RWPE1 (cell line): ENCODE measurements at regions not wholly inside any gene's neighbourhood (a gene's known extent, or its start where the extent isn't known, plus 50 kb on each side); places are given as distances from the start of the nearest gene placed in this dataset.

Experiments used
- CTCF ChIA-PET: fragments of 350-600 bp; sonication (Branson Sonifier 250); formaldehyde crosslinking; extraction: SDS; loops from one replicate; lab custom pipeline; 2021; lab: Yijun Ruan, JAX
- POLR2A ChIA-PET: fragments of 400-600 bp; formaldehyde crosslinking; extraction: SDS; loops from one replicate; lab custom pipeline; 2020; ENCODE audit warnings: antibody characterized with exemption; ENCODE audit not compliant: low non-redundant PET; lab: Yijun Ruan, JAX
- DNase-seq: peaks from one replicate; pipeline ENCODE4 v3.0.0; 2012; ENCODE audit warnings: low spot score
- H3K27ac ChIP-seq: fragments of 450-650 bp; 2 replicates; pipeline ENCODE4 v1.5.1; 2017
- CTCF ChIP-seq: fragments of 450-650 bp; conservative IDR thresholded peaks from 2 replicates; pipeline ENCODE4 v1.5.1; 2017; ENCODE audit warnings: low read depth, mild to moderate bottlenecking

GRCh38 chr2:82062463-82062862, 1757.9 kb upstream of the LRRTM1 start:
- POLR2A ChIA-PET = no interaction called here

GRCh38 chr2:82055846-82056245, 1751.3 kb upstream of the LRRTM1 start:
- ChIA-PET CTCF (interaction anchor here (0.7 kb wide), 1 partner anchor 372 kb away, joined by 3 read pairs; no protein-coding TSS in a partner anchor), POLR2A (no interaction called here)
- no peak for DNase-seq
- TF ChIP-seq CTCF = no peak
- no peak overlapping the region for H3K27ac ChIP-seq

More at GRCh38 chr2:82062463-82062862, 1757.9 kb upstream of the LRRTM1 start:
- TF ChIP-seq CTCF = no peak
- no peak overlapping the region for H3K27ac ChIP-seq
- CTCF ChIA-PET = no interaction called here
- DNase-seq = no peak

GRCh38 chr2:82043867-82044266, 1739.3 kb upstream of the LRRTM1 start:
- TF ChIP-seq CTCF = no peak
- no peak overlapping the region for H3K27ac ChIP-seq
- CTCF ChIA-PET = no interaction called here
- POLR2A ChIA-PET = no interaction called here
- no peak for DNase-seq

- ChIA-PET POLR2A (interaction anchor here (0.6 kb wide), 1 partner anchor 43 kb away, joined by 4 read pairs; no protein-coding TSS in a partner anchor), CTCF (no interaction called here)
- TF ChIP-seq CTCF = no peak
- no peak overlapping the region for H3K27ac ChIP-seq
- DNase-seq = no peak
Observed at GRCh38 chr2:82027921-82028615, 1723.5 kb upstream of the LRRTM1 start.

- ChIA-PET CTCF (no interaction called here), POLR2A (no interaction called here)
- DNase-seq = no peak
- H3K27ac ChIP-seq = no peak overlapping the region
- TF ChIP-seq CTCF = no peak
Observed at GRCh38 chr2:82023710-82024109, 1719.2 kb upstream of the LRRTM1 start.

- H3K27ac ChIP-seq = no peak overlapping the region
- TF ChIP-seq CTCF = no peak
- POLR2A ChIA-PET = no interaction called here
- CTCF ChIA-PET = no interaction called here
- no peak for DNase-seq
Observed at GRCh38 chr2:82013641-82014040, 1709.1 kb upstream of the LRRTM1 start.
